ENCODE measurements at regions not wholly inside any gene's neighbourhood (a gene's known extent, or its start where the extent isn't known, plus 50 kb on each side); places are given as distances from the start of the nearest gene placed in this dataset.

- TF ChIP-seq, protein P1, sequence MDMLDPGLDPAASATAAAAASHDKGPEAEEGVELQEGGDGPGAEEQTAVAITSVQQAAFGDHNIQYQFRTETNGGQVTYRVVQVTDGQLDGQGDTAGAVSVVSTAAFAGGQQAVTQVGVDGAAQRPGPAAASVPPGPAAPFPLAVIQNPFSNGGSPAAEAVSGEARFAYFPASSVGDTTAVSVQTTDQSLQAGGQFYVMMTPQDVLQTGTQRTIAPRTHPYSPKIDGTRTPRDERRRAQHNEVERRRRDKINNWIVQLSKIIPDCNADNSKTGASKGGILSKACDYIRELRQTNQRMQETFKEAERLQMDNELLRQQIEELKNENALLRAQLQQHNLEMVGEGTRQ (CRISPR knock-in tag; IDR thresholded peaks at IDR 0.05), result no peak
- TF ChIP-seq KAT7 (CRISPR knock-in tag; IDR thresholded peaks at IDR 0.05; ENCODE audit: borderline replicate concordance), result no peak
- TF ChIP-seq CTCF (IDR thresholded peaks at IDR 0.05), result no peak
- TF ChIP-seq, protein P2, sequence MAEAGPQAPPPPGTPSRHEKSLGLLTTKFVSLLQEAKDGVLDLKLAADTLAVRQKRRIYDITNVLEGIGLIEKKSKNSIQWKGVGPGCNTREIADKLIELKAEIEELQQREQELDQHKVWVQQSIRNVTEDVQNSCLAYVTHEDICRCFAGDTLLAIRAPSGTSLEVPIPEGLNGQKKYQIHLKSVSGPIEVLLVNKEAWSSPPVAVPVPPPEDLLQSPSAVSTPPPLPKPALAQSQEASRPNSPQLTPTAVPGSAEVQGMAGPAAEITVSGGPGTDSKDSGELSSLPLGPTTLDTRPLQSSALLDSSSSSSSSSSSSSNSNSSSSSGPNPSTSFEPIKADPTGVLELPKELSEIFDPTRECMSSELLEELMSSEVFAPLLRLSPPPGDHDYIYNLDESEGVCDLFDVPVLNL (CRISPR knock-in tag; IDR thresholded peaks at IDR 0.05; ENCODE audit: borderline replicate concordance, low read depth), result no peak
- no peak for TF ChIP-seq ZNF423 (CRISPR knock-in tag; IDR thresholded peaks at IDR 0.05)
- TF ChIP-seq JUN (CRISPR knock-in tag; IDR thresholded peaks at IDR 0.05), result no peak
- TF ChIP-seq ATF3 (CRISPR knock-in tag; conservative IDR thresholded peaks at IDR 0.05), result no peak
- TF ChIP-seq SOX15 (CRISPR knock-in tag; IDR thresholded peaks at IDR 0.05), result no peak
- TF ChIP-seq ZNF671 (CRISPR knock-in tag; IDR thresholded peaks at IDR 0.05), result no peak
- TF ChIP-seq E2F1 (CRISPR knock-in tag; IDR thresholded peaks at IDR 0.05), result no peak
- TF ChIP-seq FOXK1 (CRISPR knock-in tag; IDR thresholded peaks at IDR 0.05), result no peak
- no peak for TF ChIP-seq IRF2 (CRISPR knock-in tag; IDR thresholded peaks at IDR 0.05; ENCODE audit: borderline replicate concordance, low read depth)
- no peak for TF ChIP-seq ESRRA (CRISPR knock-in tag; IDR thresholded peaks at IDR 0.05; ENCODE audit: borderline replicate concordance)
- no peak for TF ChIP-seq ZNF232 (CRISPR knock-in tag; IDR thresholded peaks at IDR 0.05)
These were observed 295.6 kb downstream of the MAFB start for GRCh38 chr20:40393197-40394079.

All from WTC11 (cell line).